ENCODE measurements at regions not wholly inside any gene's neighbourhood (a gene's known extent, or its start where the extent isn't known, plus 50 kb on each side); places are given as distances from the start of the nearest gene placed in this dataset.

GRCh38 chr6:167764215-167764614 lies 62.5 kb upstream of the AFDN start:
- no peaks in the 10 kb centered on the region for H3K4me1 ChIP-seq
- no peak overlapping the region for H3K4me3 ChIP-seq
- DNase-seq (ENCODE audit: low spot score in 2 of 2), result no peak
- H3K27me3 ChIP-seq (ENCODE audit: low read depth), result no peaks in the 10 kb centered on the region
- no peaks in the 10 kb centered on the region for H3K36me3 ChIP-seq (replicated peaks)
- in situ Hi-C loops (cut with MboI; ENCODE audit: low sequenced_read_pairs), result no loop called here
- H3K9me3 ChIP-seq, result no peaks in the 10 kb centered on the region

- Histone ChIP-seq H3K27me3 (ENCODE audit: low read depth) (no peaks in the 10 kb centered on the region), H3K4me3 (no peak overlapping the region), H3K9me3 (no peaks in the 10 kb centered on the region), H3K4me1 (no peaks in the 10 kb centered on the region), H3K36me3 (replicated peaks) (no peaks in the 10 kb centered on the region)
- in situ Hi-C loops (cut with MboI; ENCODE audit: low sequenced_read_pairs), result no loop called here
- no peak for DNase-seq (ENCODE audit: low spot score in 2 of 2)
Measured at GRCh38 chr6:167764713-167765479, 61.8 kb upstream of the AFDN start.

- Histone ChIP-seq H3K4me3 (no peak overlapping the region), H3K36me3 (replicated peaks) (no peaks in the 10 kb centered on the region), H3K27me3 (ENCODE audit: low read depth) (no peaks in the 10 kb centered on the region), H3K4me1 (no peaks in the 10 kb centered on the region), H3K9me3 (no peaks in the 10 kb centered on the region)
- DNase-seq (ENCODE audit: low spot score in 2 of 2), result no peak
- in situ Hi-C loops (cut with MboI; ENCODE audit: low sequenced_read_pairs), result no loop called here
Measured at GRCh38 chr6:167766986-167767714, 59.6 kb upstream of the AFDN start.

GRCh38 chr6:167767715-167768107 lies 59.0 kb upstream of the AFDN start:
- no peaks in the 10 kb centered on the region for H3K27me3 ChIP-seq (ENCODE audit: low read depth)
- in situ Hi-C loops (cut with MboI; ENCODE audit: low sequenced_read_pairs), result no loop called here
- DNase-seq (ENCODE audit: low spot score in 2 of 2), result no peak
- H3K4me3 ChIP-seq, result no peak overlapping the region
- H3K9me3 ChIP-seq, result no peaks in the 10 kb centered on the region
- H3K4me1 ChIP-seq, result no peaks in the 10 kb centered on the region
- H3K36me3 ChIP-seq (replicated peaks), result no peaks in the 10 kb centered on the region

GRCh38 chr6:167768471-167769215 lies 58.1 kb upstream of the AFDN start:
- no peak for DNase-seq (ENCODE audit: low spot score in 2 of 2)
- H3K36me3 ChIP-seq (replicated peaks), result no peaks in the 10 kb centered on the region
- no peaks in the 10 kb centered on the region for H3K9me3 ChIP-seq
- H3K4me1 ChIP-seq, result no peaks in the 10 kb centered on the region
- H3K27me3 ChIP-seq (ENCODE audit: low read depth), result no peaks in the 10 kb centered on the region
- no peak overlapping the region for H3K4me3 ChIP-seq
- in situ Hi-C loops (cut with MboI; ENCODE audit: low sequenced_read_pairs), result no loop called here

GRCh38 chr6:167769408-167770190 lies 57.1 kb upstream of the AFDN start:
- in situ Hi-C loops (cut with MboI; ENCODE audit: low sequenced_read_pairs), result no loop called here
- no peaks in the 10 kb centered on the region for H3K4me1 ChIP-seq
- H3K36me3 ChIP-seq (replicated peaks), result no peaks in the 10 kb centered on the region
- H3K4me3 ChIP-seq, result no peak overlapping the region
- no peaks in the 10 kb centered on the region for H3K27me3 ChIP-seq (ENCODE audit: low read depth)
- no peak for DNase-seq (ENCODE audit: low spot score in 2 of 2)
- no peaks in the 10 kb centered on the region for H3K9me3 ChIP-seq

GRCh38 chr6:167770291-167770955 lies 56.3 kb upstream of the AFDN start:
- in situ Hi-C loops (cut with MboI; ENCODE audit: low sequenced_read_pairs), result no loop called here
- Histone ChIP-seq H3K4me3 (no peak overlapping the region), H3K36me3 (replicated peaks) (no peaks in the 10 kb centered on the region)

GRCh38 chr6:167774881-167775280 lies 51.8 kb upstream of the AFDN start:
- in situ Hi-C loops (cut with MboI; ENCODE audit: low sequenced_read_pairs), result no loop called here

More at GRCh38 chr6:167770291-167770955, 56.3 kb upstream of the AFDN start:
- H3K9me3 ChIP-seq, result no peaks in the 10 kb centered on the region
- no peak for DNase-seq (ENCODE audit: low spot score in 2 of 2)
- no peaks in the 10 kb centered on the region for H3K4me1 ChIP-seq
- no peaks in the 10 kb centered on the region for H3K27me3 ChIP-seq (ENCODE audit: low read depth)

GRCh38 chr6:167776906-167777627 lies 49.6 kb upstream of the AFDN start:
- H3K9me3 ChIP-seq, result no peaks in the 10 kb centered on the region
- no peak for DNase-seq (ENCODE audit: low spot score in 2 of 2)
- H3K4me3 ChIP-seq, result no peak overlapping the region
- H3K36me3 ChIP-seq (replicated peaks), result no peaks in the 10 kb centered on the region
- no peaks in the 10 kb centered on the region for H3K27me3 ChIP-seq (ENCODE audit: low read depth)
- H3K4me1 ChIP-seq, result no peaks in the 10 kb centered on the region
- in situ Hi-C loops (cut with MboI; ENCODE audit: low sequenced_read_pairs), result no loop called here

More at GRCh38 chr6:167774881-167775280, 51.8 kb upstream of the AFDN start:
- no peaks in the 10 kb centered on the region for H3K4me1 ChIP-seq
- H3K4me3 ChIP-seq, result no peak overlapping the region
- no peaks in the 10 kb centered on the region for H3K9me3 ChIP-seq
- no peak for DNase-seq (ENCODE audit: low spot score in 2 of 2)
- H3K27me3 ChIP-seq (ENCODE audit: low read depth), result no peaks in the 10 kb centered on the region
- H3K36me3 ChIP-seq (replicated peaks), result no peaks in the 10 kb centered on the region
